ENCODE measurements at regions not wholly inside any gene's neighbourhood (a gene's known extent, or its start where the extent isn't known, plus 50 kb on each side); places are given as distances from the start of the nearest gene placed in this dataset.

- no peaks in the 10 kb centered on the region for H3K4me1 Mint-ChIP-seq (ENCODE audit: unreplicated experiment)
- no peak overlapping the region for H3K27ac Mint-ChIP-seq (ENCODE audit: unreplicated experiment)
- peaks cover 6% of the 10 kb centered on the region for H3K9me3 Mint-ChIP-seq (ENCODE audit: unreplicated experiment)
- no peak overlapping the region for H3K4me3 Mint-ChIP-seq (ENCODE audit: unreplicated experiment)
- DNase-seq (ENCODE audit: extremely low spot score, unreplicated experiment), result no peak
- peaks cover 2% of the 10 kb centered on the region for H3K36me3 Mint-ChIP-seq (ENCODE audit: unreplicated experiment)
- TF ChIP-seq, protein P1, sequence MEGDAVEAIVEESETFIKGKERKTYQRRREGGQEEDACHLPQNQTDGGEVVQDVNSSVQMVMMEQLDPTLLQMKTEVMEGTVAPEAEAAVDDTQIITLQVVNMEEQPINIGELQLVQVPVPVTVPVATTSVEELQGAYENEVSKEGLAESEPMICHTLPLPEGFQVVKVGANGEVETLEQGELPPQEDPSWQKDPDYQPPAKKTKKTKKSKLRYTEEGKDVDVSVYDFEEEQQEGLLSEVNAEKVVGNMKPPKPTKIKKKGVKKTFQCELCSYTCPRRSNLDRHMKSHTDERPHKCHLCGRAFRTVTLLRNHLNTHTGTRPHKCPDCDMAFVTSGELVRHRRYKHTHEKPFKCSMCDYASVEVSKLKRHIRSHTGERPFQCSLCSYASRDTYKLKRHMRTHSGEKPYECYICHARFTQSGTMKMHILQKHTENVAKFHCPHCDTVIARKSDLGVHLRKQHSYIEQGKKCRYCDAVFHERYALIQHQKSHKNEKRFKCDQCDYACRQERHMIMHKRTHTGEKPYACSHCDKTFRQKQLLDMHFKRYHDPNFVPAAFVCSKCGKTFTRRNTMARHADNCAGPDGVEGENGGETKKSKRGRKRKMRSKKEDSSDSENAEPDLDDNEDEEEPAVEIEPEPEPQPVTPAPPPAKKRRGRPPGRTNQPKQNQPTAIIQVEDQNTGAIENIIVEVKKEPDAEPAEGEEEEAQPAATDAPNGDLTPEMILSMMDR (IDR thresholded peaks at IDR 0.05), result no peak
- peaks cover 44% of the 10 kb centered on the region for H3K27me3 Mint-ChIP-seq (ENCODE audit: unreplicated experiment)
These were observed 159.6 kb upstream of the TBCA start for GRCh38 chr5:77935506-77936364.

DNA sequence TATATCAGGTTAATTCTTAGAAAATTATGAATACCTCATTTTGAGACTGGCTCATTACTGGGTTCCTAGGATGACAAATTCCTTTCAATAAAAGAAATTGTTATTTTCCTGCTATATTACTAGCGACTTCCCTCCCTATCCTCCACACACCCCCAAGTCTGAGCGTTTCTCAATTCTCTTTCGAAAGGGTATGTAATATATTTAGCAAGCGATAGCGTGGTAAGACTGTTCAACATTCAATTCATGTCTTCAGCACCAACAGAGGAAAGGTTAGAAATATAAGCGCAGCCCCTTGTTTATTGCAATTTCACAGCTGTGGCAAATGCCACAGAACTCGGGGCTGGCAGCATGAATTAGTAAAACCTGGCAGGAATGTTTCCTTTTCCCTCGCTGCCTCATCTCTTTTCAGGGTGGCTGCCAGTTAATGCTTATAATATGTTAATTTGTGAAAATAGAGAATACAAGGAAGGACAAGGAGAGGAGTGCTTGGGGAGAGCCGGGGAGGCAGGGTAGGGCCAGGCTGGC, 152.7 kb upstream of the TBCA start:
- TF ChIP-seq, protein P1 (IDR thresholded peaks at IDR 0.05), result no peak
- H3K9me3 Mint-ChIP-seq (ENCODE audit: unreplicated experiment), result peaks cover 4% of the 10 kb centered on the region
- H3K27ac Mint-ChIP-seq (ENCODE audit: unreplicated experiment), result no peak overlapping the region
- no peaks in the 10 kb centered on the region for H3K36me3 Mint-ChIP-seq (ENCODE audit: unreplicated experiment)
- H3K4me3 Mint-ChIP-seq (ENCODE audit: unreplicated experiment), result no peak overlapping the region
- peaks cover 51% of the 10 kb centered on the region for H3K27me3 Mint-ChIP-seq (ENCODE audit: unreplicated experiment)
- peaks cover under 1% of the 10 kb centered on the region for H3K4me1 Mint-ChIP-seq (ENCODE audit: unreplicated experiment)
- no peak for DNase-seq (ENCODE audit: extremely low spot score, unreplicated experiment)

GRCh38 chr5:77926337-77926736, 150.2 kb upstream of the TBCA start:
- no peak for DNase-seq (ENCODE audit: extremely low spot score, unreplicated experiment)
- H3K4me1 Mint-ChIP-seq (ENCODE audit: unreplicated experiment), result peaks cover 2% of the 10 kb centered on the region
- peaks cover 39% of the 10 kb centered on the region for H3K27me3 Mint-ChIP-seq (ENCODE audit: unreplicated experiment)
- no peak overlapping the region for H3K27ac Mint-ChIP-seq (ENCODE audit: unreplicated experiment)
- no peaks in the 10 kb centered on the region for H3K36me3 Mint-ChIP-seq (ENCODE audit: unreplicated experiment)
- no peak overlapping the region for H3K4me3 Mint-ChIP-seq (ENCODE audit: unreplicated experiment)
- TF ChIP-seq, protein P1 (IDR thresholded peaks at IDR 0.05), result no peak
- peaks cover 4% of the 10 kb centered on the region for H3K9me3 Mint-ChIP-seq (ENCODE audit: unreplicated experiment)

- Mint-ChIP-seq H3K36me3 (ENCODE audit: unreplicated experiment) (no peaks in the 10 kb centered on the region), H3K4me1 (ENCODE audit: unreplicated experiment) (peaks cover 2% of the 10 kb centered on the region), H3K4me3 (ENCODE audit: unreplicated experiment) (no peak overlapping the region), H3K27ac (ENCODE audit: unreplicated experiment) (no peak overlapping the region), H3K27me3 (ENCODE audit: unreplicated experiment) (peaks cover 34% of the 10 kb centered on the region), H3K9me3 (ENCODE audit: unreplicated experiment) (peaks cover 4% of the 10 kb centered on the region)
- no peak for DNase-seq (ENCODE audit: extremely low spot score, unreplicated experiment)
- TF ChIP-seq, protein P1 (IDR thresholded peaks at IDR 0.05), result no peak
These were observed 149.4 kb upstream of the TBCA start for GRCh38 chr5:77925503-77925902.

GRCh38 chr5:77924081-77924480, 147.9 kb upstream of the TBCA start:
- Mint-ChIP-seq H3K9me3 (ENCODE audit: unreplicated experiment) (peaks cover 4% of the 10 kb centered on the region), H3K4me1 (ENCODE audit: unreplicated experiment) (peaks cover 2% of the 10 kb centered on the region), H3K27ac (ENCODE audit: unreplicated experiment) (no peak overlapping the region), H3K27me3 (ENCODE audit: unreplicated experiment) (peaks cover 24% of the 10 kb centered on the region), H3K36me3 (ENCODE audit: unreplicated experiment) (no peaks in the 10 kb centered on the region), H3K4me3 (ENCODE audit: unreplicated experiment) (no peak overlapping the region)
- TF ChIP-seq, protein P1 (IDR thresholded peaks at IDR 0.05), result no peak
- DNase-seq (ENCODE audit: extremely low spot score, unreplicated experiment), result no peak

All from osteocyte (in vitro differentiated cells).